ENCODE measurements at regions not wholly inside any gene's neighbourhood (a gene's known extent, or its start where the extent isn't known, plus 50 kb on each side); places are given as distances from the start of the nearest gene placed in this dataset.
"Not testable (repeated sequence)": the region's sequence is repeated elsewhere in the genome, so short reads cannot be mapped to it uniquely, and the experiment has no call there.

DNA sequence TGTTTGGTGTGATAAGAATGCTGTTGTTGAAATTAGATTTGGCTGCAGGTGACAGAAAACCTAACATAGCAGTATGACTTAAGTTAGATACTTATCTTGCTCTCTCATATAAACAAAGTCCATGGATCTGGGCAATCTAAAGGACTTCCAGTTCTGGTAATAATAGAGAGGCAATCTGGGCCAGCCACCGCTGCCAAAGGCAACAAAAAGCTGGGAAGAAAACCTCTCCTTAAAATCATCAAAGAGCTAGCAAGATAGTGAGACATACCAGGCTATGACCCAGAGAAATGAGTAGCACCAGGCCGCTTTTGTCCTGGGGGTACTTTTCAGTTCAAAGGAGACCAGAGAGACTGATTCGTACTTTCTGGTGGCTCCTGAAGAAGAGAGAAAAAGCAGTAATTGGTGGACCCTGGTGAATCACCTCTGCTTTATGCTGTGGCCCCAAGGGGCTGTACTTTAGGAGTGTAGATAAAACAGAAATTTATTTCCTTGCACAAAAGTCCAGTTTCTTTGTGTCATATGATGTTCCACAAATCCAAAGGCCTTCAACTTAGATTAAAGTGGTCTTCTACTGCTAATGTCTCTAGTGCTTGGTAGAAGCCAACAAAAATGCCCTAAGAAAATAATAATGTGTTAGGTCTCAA lies 125.4 kb downstream of the TBX19 start (continued):
- TF ChIP-seq NR2C2 (IDR thresholded peaks at IDR 0.05; ENCODE audit: borderline replicate concordance, control insufficient read depth, insufficient read length, low read depth) (no peak), SMARCA5 (IDR thresholded peaks at IDR 0.05) (no peak), CHD2 (IDR thresholded peaks at IDR 0.05; ENCODE audit: borderline replicate concordance, low read depth, low read length) (no peak), ZNF217 (IDR thresholded peaks at IDR 0.05) (no peak), EZH2 (IDR thresholded peaks at IDR 0.05; ENCODE audit: borderline replicate concordance, control insufficient read depth, low read depth, low read length) (no peak), HDAC6 (IDR thresholded peaks at IDR 0.05; ENCODE audit: unreplicated experiment) (no peak), TBL1XR1 (IDR thresholded peaks at IDR 0.05; ENCODE audit: low read depth, low read length) (no peak), STAT3 (IDR thresholded peaks at IDR 0.05; ENCODE audit: low read depth, low read length) (no peak), POLR2AphosphoS2 (IDR thresholded peaks at IDR 0.05; ENCODE audit: low read depth, low read length) (no peak)

DNA sequence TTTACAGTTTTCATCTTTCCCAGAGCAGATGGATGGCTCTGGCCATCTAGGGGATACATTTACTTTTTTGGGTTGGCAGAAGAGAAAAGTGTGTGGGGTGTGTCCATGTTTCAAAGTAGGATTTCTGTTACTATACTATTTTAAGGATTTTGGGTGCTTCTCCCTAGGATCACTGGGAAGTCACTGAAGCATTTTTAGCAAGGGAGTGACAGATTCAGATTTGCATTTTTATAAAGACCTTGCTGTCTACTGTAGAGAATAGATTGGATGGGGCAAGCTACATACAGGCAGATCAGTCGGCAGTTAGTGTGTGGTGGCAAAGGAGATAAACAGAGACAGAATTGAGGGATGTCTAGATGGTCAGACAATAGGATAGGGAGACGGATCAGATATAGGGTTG lies 122.5 kb downstream of the TBX19 start:
- Histone ChIP-seq H2AFZ (ENCODE audit: control insufficient read depth, low read depth, low read length) (no peak overlapping the region), H3K27me3 (replicated peaks in 1 of 2; ENCODE audit: control insufficient read depth in 2 of 2, insufficient read depth in 2 of 2, low read length in 1 of 2) (no peaks in the 10 kb centered on the region), H3K36me3 (ENCODE audit: control insufficient read depth in 2 of 2, insufficient read depth in 2 of 2, low read length in 1 of 2) (no peaks in the 10 kb centered on the region), H3K9ac (ENCODE audit: control insufficient read depth, insufficient read depth, low read length) (no peak overlapping the region), H3K4me3 (no peak overlapping the region), H3K4me2 (ENCODE audit: control insufficient read depth, insufficient read depth) (no peak overlapping the region), H4K20me1 (ENCODE audit: control insufficient read depth, insufficient read depth) (no peaks in the 10 kb centered on the region), H3K4me1 (ENCODE audit: control insufficient read depth, insufficient read depth, low read length) (no peaks in the 10 kb centered on the region), H3K79me2 (ENCODE audit: control insufficient read depth, insufficient read depth, low read length) (no peaks in the 10 kb centered on the region), H3K9me3 (replicated peaks; ENCODE audit: control insufficient read depth, insufficient read depth, low read length) (no peaks in the 10 kb centered on the region), H3K27ac (ENCODE audit: control insufficient read depth, insufficient read depth) (no peak overlapping the region)
- DNase-seq (ENCODE audit: low read depth, low spot score) (no peak), ATAC-seq (no peak), FAIRE-seq (no peak)
- TF ChIP-seq CBX3 (IDR thresholded peaks at IDR 0.05; ENCODE audit: borderline replicate concordance, low read depth), result no peak
- ChIA-PET CTCF (interaction anchor here (2.7 kb wide), 1 partner anchor 60 kb away, joined by 10 read pairs; no protein-coding TSS in a partner anchor), POLR2A (no interaction called here), SMC1A (ENCODE audit: uncharacterized antibody, unreplicated experiment) (interaction anchor here (2.9 kb wide), 1 partner anchor 60 kb away, joined by 7 read pairs; no protein-coding TSS in a partner anchor), RAD21 (ENCODE audit: unreplicated experiment) (interaction anchor here (0.7 kb wide), 1 partner anchor 60 kb away, joined by 3 read pairs; no protein-coding TSS in a partner anchor)
- BruUV-seq (replicated peaks), result no TSS peak
- intact Hi-C loops (cut with micrococcal nuclease; ENCODE audit: unreplicated experiment) (no loop called here), in situ Hi-C loops (cut with MboI) (no loop called here)
- WGBS (ENCODE audit: insufficient coverage, insufficient replicate concordance, low lambda C conversion rate, missing lambda C conversion rate), result 43% methylated on average over 2 of the region's 2 CpGs

DNA sequence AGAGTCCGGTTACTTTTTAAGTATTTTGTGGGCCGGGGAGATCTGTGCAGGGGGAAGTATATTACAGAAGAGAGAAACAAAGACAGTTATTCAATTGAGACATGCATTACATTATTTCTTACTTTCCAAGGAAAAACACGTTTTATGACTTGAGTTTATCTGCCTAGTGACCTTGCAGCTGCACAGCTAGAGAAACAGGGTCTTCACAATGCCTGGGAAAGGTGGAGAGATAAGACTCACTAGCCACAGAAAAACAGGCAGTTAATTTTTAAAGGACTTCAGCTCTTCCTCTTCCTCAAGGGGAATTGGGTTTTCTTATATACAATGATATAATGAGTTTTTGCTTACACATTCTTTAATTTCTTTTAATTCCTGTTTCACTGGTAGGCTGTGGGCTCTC lies 121.8 kb downstream of the TBX19 start:
- in situ Hi-C loops (cut with MboI); H3K79me2 ChIP-seq (ENCODE audit: control insufficient read depth, insufficient read depth, low read length); BruUV-seq (replicated peaks); H3K36me3 ChIP-seq (ENCODE audit: control insufficient read depth in 2 of 2, insufficient read depth in 2 of 2, low read length in 1 of 2); DNase-seq (ENCODE audit: low read depth, low spot score); H3K27me3 ChIP-seq (replicated peaks in 1 of 2; ENCODE audit: control insufficient read depth in 2 of 2, insufficient read depth in 2 of 2, low read length in 1 of 2); H2AFZ ChIP-seq (ENCODE audit: control insufficient read depth, low read depth, low read length); H3K4me2 ChIP-seq (ENCODE audit: control insufficient read depth, insufficient read depth); FAIRE-seq; POLR2A ChIA-PET; H3K9ac ChIP-seq (ENCODE audit: control insufficient read depth, insufficient read depth, low read length); H3K4me1 ChIP-seq (ENCODE audit: control insufficient read depth, insufficient read depth, low read length); H4K20me1 ChIP-seq (ENCODE audit: control insufficient read depth, insufficient read depth); ATAC-seq; H3K4me3 ChIP-seq; H3K27ac ChIP-seq (ENCODE audit: control insufficient read depth, insufficient read depth); H3K9me3 ChIP-seq (replicated peaks; ENCODE audit: control insufficient read depth, insufficient read depth, low read length); RAD21 ChIA-PET (ENCODE audit: unreplicated experiment); intact Hi-C loops (cut with micrococcal nuclease; ENCODE audit: unreplicated experiment): not testable (repeated sequence)
- SMC1A ChIA-PET (ENCODE audit: uncharacterized antibody, unreplicated experiment), result interaction anchor here (2.9 kb wide), 1 partner anchor 60 kb away, joined by 7 read pairs; no protein-coding TSS in a partner anchor
- 21% methylated on average over 3 of the region's 3 CpGs for WGBS (ENCODE audit: insufficient coverage, insufficient replicate concordance, low lambda C conversion rate, missing lambda C conversion rate)
- CTCF ChIA-PET, result interaction anchor here (2.7 kb wide), 1 partner anchor 60 kb away, joined by 10 read pairs; no protein-coding TSS in a partner anchor

All from GM12878 (cell line).